Inferior parietal cortex (tissue), 1 donor: ENCODE measurements at regions not wholly inside any gene's neighbourhood (a gene's known extent, or its start where the extent isn't known, plus 50 kb on each side); places are given as distances from the start of the nearest gene placed in this dataset.

ENCODE experiments used
- DNase-seq: peaks from one replicate; pipeline ENCODE4 v3.0.0-alpha.2; 2016; ENCODE audit errors: extremely low spot score

GRCh38 chr9:16092142-16093091, 539.6 kb downstream of the CCDC171 start:
- DNase-seq, result no peak

DNA sequence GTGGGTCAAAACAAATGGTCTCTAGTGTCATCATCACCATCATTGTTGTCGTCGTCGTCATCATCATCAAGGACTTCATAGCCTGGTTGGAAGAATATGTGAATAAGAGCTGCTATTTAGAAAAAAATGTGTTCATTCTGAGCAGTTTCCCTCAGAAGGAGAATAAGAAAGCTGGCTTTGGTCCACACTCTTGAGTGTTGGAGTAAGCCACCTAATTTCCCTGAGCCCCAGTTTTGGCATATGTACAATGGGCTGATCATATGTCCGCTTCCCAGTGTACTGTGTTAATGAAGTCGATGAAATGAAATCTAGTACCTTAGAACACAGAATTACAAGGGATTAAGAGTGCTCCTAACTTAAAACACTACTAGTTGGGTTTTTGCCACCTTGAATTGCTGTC, 545.5 kb downstream of the CCDC171 start:
- DNase-seq, result no peak

- DNase-seq, result no peak
These were observed 547.1 kb downstream of the CCDC171 start for GRCh38 chr9:16099732-16100536.

DNA sequence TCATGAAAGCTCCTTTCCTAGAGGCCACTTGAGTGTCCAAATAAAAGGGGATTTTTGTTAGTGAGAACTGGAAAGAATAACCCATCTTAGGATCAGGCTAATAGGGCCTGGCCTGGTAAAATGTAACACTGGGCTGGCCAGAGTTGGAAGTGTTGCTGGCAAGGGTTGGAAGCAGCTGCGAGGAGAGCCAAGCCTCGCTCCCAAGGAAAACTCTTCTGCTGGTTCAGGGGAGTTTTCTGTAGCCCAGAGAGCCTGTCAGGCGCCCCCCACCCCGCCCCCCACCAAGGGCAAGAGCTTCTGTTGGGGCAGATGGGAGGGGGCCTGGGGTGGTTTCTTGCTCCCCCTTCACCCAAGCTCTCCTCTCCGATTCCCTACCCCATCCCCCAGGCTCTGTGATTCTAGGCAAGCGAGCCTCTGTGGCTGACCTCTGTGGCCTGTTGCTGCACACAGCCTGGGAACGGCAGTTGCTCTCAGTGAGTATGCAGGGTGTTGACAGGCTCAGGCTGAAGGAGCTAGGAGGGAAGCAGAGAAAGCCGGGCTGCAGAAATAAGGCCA, 547.8 kb downstream of the CCDC171 start:
- DNase-seq, result no peak

DNA sequence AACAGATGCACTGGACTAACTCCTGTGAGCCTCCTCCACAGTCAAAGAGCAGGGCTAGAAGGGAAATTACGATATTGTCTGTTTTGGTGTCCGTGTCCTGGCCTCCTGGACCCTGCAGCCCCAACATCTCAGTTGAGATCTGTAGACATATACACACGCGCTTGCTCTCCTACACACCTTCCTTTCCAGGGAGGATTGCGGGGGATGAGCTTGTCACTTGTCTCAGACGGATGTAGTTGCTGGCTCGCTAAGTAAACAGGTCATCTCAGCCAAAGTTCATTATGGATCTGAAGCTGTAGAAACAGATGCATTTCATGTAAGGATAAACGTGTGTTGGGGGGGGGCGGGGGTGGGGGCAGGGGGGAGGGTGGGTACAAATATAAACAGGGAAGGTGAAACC, 549.3 kb downstream of the CCDC171 start:
- no peak for DNase-seq

GRCh38 chr9:16103620-16104397, 551.0 kb downstream of the CCDC171 start:
- DNase-seq, result no peak

- DNase-seq, result no peak
These were observed 552.6 kb downstream of the CCDC171 start for GRCh38 chr9:16105168-16106020.

DNA sequence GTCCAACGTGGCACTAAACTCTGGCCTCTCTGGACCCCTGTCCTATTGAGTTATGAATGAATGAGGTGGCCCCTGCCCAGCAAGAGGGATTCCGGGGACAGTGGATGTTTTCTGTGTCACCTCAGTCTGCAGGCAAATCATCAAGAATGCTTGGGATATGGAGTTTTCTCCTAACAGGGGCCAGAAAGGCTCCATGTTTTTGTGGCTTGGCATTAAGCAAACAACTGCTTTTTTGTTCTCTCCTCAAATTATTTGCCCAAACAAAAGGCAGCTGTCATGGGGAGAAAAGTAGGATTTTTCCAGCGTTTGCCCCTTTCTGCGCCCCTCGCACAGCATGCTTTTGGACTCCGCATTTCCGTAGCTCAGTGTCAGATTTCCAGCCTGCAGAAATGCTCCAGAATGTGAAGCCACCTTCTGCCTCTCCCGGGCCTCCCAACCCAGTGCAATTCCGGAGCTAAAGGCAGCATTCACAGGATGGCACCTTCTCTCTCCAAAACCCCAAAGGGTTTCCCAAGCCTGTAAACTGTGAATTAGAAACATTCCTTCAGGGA, 553.3 kb downstream of the CCDC171 start:
- DNase-seq, result no peak

DNA sequence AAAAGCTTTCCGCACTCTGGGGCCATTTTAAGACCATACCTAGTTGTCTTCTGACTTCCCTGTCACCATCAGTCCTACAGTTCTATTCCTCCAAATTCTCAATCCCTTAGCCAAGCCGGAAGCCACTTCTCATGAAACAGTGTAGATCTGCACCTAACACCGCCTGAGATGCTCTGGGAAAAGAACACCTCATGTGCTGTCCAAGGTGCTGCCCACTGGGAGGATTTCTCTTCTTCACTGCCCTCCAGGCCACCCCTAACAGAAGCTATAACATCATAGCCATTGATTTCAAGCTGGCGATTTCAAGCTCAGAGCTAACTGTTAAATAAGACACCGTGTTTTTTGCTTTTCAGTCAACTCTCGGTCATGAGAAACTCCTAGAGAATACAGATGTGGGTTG, 559.3 kb downstream of the CCDC171 start:
- DNase-seq, result no peak

DNA sequence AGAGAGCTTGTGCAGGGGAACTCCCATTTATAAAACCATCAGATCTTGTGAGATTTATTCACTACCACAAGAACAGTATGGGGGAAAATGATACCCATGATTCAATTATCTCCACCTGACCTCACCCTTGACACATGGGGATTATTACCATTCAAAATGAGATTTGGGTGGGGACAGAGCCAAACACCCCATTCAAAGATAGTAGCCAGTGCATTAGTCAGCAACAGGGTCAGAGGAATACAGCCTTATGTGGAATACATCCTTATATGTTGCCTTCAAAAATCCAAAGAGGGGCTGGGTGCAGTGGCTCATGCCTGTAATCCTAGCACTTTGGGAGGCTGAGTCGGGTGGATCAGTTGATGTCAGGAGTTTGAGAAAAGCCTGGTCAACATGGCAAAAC, 563.2 kb downstream of the CCDC171 start:
- no peak for DNase-seq

DNA sequence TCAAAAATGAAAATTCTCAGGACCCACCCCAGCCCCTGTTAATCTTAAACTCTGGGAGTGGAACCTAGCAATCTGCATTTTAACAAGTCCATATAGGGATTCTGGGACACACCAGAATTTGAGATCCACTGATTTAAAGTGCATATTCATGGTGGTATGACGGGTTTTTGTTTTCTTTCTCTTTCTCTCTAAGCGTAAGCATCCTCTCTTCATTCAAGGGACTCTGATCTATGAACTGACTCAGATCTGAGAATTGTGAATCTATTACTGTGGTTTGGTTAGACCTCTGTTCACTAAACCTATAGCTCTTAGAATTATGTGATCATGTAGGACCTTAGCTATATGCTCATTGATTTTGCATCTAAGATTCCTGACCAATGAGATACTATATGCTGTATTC, 565.2 kb downstream of the CCDC171 start:
- no peak for DNase-seq

DNA sequence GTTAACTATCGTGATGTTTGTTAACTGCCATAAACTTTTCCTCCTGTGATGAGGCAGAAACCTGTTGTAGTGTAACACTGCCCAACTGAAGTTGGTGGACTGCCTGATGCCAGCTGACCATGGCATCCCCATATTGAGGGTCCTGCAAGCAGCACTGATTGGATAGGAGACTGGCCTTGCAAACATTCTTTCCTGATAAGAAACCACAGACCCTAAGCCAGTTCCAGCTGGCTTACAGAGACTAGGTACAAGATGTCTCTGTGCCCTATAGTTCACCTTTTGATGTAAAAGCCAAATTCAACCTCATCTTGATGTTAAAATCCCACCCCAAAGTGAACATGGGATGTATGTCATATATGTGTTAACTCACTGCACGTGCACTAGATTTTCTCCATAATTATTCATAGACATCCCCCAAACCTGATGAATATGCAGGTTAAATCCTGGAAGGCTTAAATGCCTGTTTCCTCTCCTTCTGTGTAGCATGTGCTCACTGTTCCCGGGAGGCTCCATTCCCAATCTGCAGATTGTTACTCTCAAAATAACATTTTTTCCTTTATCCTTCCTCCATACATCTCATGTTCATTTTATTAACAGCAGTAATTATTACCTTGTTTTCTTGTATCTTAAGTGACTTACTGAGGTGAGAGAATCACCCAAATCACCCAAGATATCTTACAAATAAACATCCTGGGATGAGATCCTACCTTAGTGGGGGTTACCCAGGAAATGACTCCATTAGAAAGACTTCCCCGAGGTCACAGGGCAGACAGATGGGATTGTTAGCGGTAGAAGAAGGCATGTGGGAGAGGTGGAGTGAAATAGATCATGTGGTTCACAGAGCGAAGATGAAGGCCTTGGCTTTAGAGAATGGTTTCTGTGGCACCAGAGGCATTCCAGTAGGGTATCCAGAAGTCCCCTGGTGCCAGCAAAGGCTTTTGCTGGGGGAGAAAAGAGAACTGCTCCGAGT, 566.7 kb downstream of the CCDC171 start:
- no peak for DNase-seq

DNA sequence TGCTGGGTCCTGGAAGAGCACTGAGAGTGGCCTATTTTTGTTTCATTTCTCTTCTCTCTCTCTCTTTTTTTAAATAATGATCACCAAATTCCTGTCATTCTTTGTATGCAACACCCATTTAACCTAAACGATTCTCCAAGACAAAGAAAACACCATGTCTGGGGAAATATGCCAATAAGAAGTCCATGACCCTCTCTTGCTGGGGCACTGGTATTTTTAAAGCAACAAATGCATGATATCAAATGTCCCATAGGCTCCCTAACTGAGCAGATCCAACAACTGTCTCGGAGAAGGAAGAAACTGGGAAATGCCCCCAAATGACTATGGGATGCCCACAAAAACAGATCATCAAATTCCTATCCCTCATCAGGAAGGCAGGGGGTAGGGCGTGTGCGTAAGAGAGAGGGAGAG, 567.4 kb downstream of the CCDC171 start:
- DNase-seq, result no peak

GRCh38 chr9:16120727-16121126, 567.9 kb downstream of the CCDC171 start:
- no peak for DNase-seq

GRCh38 chr9:16121168-16121567, 568.3 kb downstream of the CCDC171 start:
- no peak for DNase-seq

DNA sequence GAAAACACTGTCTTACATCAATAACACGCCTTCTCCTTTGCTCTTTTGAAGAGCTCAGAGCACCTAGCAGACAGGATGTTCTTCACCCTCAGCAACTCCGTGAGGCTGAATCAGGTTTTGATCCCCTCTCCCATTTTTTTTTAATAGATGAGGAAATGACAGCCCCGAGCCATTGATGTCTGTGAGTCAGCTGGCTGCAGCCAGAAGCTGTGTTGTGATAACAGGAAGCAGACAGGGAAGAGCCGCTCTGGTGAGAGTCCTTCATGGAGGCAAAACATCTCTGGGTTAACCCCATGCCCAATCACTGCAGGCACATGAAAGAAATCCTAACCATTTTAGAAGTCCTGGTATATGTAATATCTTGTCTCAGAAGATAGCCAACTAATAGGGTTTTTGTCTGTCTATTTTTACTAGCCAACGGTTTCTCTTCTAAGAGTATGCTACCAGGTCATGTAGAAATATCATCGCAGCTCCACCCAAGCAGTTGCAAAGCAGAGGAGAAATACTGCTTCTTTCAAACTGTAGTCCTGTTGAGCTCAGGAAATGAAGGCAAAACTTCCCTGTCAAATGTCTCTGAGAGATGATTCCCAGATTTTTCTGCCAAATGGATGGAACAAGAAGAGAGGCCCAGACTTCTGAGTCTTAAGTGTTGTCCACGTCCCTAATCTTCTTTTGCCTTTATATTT, 568.9 kb downstream of the CCDC171 start:
- DNase-seq, result no peak

GRCh38 chr9:16125629-16126028, 572.8 kb downstream of the CCDC171 start:
- DNase-seq, result no peak

GRCh38 chr9:16126042-16126441, 573.2 kb downstream of the CCDC171 start:
- DNase-seq, result no peak

GRCh38 chr9:16128003-16128402, 575.2 kb downstream of the CCDC171 start:
- DNase-seq, result no peak
